GM21367 (cell line): ENCODE measurements at regions not wholly inside any gene's neighbourhood (a gene's known extent, or its start where the extent isn't known, plus 50 kb on each side); places are given as distances from the start of the nearest gene placed in this dataset.
"Not testable (repeated sequence)": the region's sequence is repeated elsewhere in the genome, so short reads cannot be mapped to it uniquely, and the experiment has no call there.

ENCODE experiments used
- ATAC-seq: cut with Tn5 transposase; IDR thresholded peaks from one replicate; pipeline ENCODE4 v1.9.1; 2021; ENCODE audit not compliant: unreplicated experiment

GRCh38 chr14:97946641-97947040 lies 1149.5 kb downstream of the VRK1 start:
- ATAC-seq, result no peak

- no peak for ATAC-seq
These were observed 1151.7 kb downstream of the VRK1 start for GRCh38 chr14:97948841-97949240.

GRCh38 chr14:97956581-97957340 lies 1159.6 kb downstream of the VRK1 start:
- ATAC-seq, result no peak

- ATAC-seq, result no peak
These were observed 1162.1 kb downstream of the VRK1 start for GRCh38 chr14:97959251-97959650.

GRCh38 chr14:97960436-97960835 lies 1163.3 kb downstream of the VRK1 start:
- no peak for ATAC-seq

GRCh38 chr14:97970222-97970621 lies 1173.0 kb downstream of the VRK1 start:
- ATAC-seq, result no peak

GRCh38 chr14:97975216-97975615 lies 1178.0 kb downstream of the VRK1 start:
- no peak for ATAC-seq

GRCh38 chr14:97975962-97976361 lies 1178.8 kb downstream of the VRK1 start:
- no peak for ATAC-seq

GRCh38 chr14:97976861-97977260 lies 1179.7 kb downstream of the VRK1 start:
- no peak for ATAC-seq

- no peak for ATAC-seq
These were observed 1180.6 kb downstream of the VRK1 start for GRCh38 chr14:97977651-97978261.

- ATAC-seq, result no peak
These were observed 1181.2 kb downstream of the VRK1 start for GRCh38 chr14:97978341-97978740.

GRCh38 chr14:97993508-97994019 lies 1196.4 kb downstream of the VRK1 start:
- ATAC-seq, result no peak

- ATAC-seq, result no peak
These were observed 1196.9 kb downstream of the VRK1 start for GRCh38 chr14:97994020-97994531.

GRCh38 chr14:97995038-97995437 lies 1197.9 kb downstream of the VRK1 start:
- no peak for ATAC-seq

- no peak for ATAC-seq
These were observed 1198.3 kb downstream of the VRK1 start for GRCh38 chr14:97995531-97995930.

- no peak for ATAC-seq
These were observed 1208.8 kb downstream of the VRK1 start for GRCh38 chr14:98006008-98006407.

GRCh38 chr14:98008381-98009113 lies 1211.4 kb downstream of the VRK1 start:
- no peak for ATAC-seq

- not testable (repeated sequence) for ATAC-seq
These were observed 1212.0 kb downstream of the VRK1 start for GRCh38 chr14:98009177-98009576.

- ATAC-seq, result no peak
These were observed 1213.6 kb downstream of the VRK1 start for GRCh38 chr14:98010784-98011183.

GRCh38 chr14:98014851-98015615 lies 1217.9 kb downstream of the VRK1 start:
- ATAC-seq, result no peak

- ATAC-seq, result no peak
These were observed 1218.7 kb downstream of the VRK1 start for GRCh38 chr14:98015921-98016320.
